ENCODE measurements at regions not wholly inside any gene's neighbourhood (a gene's known extent, or its start where the extent isn't known, plus 50 kb on each side); places are given as distances from the start of the nearest gene placed in this dataset.

- CTCF ChIA-PET = no interaction called here
Observed at GRCh38 chr3:67712259-67712658, 57.8 kb upstream of the SUCLG2 start.

GRCh38 chr3:67710396-67710795 lies 56.0 kb upstream of the SUCLG2 start:
- H3K27ac ChIP-seq (ENCODE audit: insufficient read depth, low read depth, low read length) = no peak overlapping the region
- BruUV-seq (replicated peaks) = no TSS peak
- no peaks in the 10 kb centered on the region for H3K9me1 ChIP-seq (replicated peaks; ENCODE audit: control insufficient read depth, extremely low read depth, insufficient read depth, low read length)
- H4K20me1 ChIP-seq (replicated peaks; ENCODE audit: control insufficient read depth, extremely low read depth, insufficient read depth, low read length) = no peaks in the 10 kb centered on the region
- no peak overlapping the region for H3K9ac ChIP-seq (replicated peaks; ENCODE audit: extremely low read depth, insufficient read depth, low read length)
- H2AFZ ChIP-seq (ENCODE audit: low read depth, low read length) = no peak overlapping the region
- dilution Hi-C loops (cut with MboI; ENCODE audit: extremely low pct_ligation_motif_present, low sequenced_read_pairs) (no loop called here), intact Hi-C loops (cut with micrococcal nuclease) (loop anchor here (10.0 kb wide), 1 partner anchor 326 kb away; no protein-coding TSS in a partner anchor)
- no peak overlapping the region for H3K4me3 ChIP-seq (replicated peaks in 1 of 3; ENCODE audit: insufficient read depth in 1 of 3, low read depth in 1 of 3, low read length in 3 of 3)
- no peak for FAIRE-seq
- ChIA-PET CTCF (interaction anchor here (0.6 to 1.6 kb wide), 3 partner anchors 25 to 597 kb away, joined by 3 read pairs; no protein-coding TSS in a partner anchor), POLR2A (no interaction called here)
- H3K36me3 ChIP-seq (ENCODE audit: control insufficient read depth in 2 of 2, extremely low read depth in 1 of 2, insufficient read depth in 2 of 2, low read length in 2 of 2) = no peaks in the 10 kb centered on the region
- no peaks in the 10 kb centered on the region for H3K9me3 ChIP-seq (replicated peaks; ENCODE audit: control insufficient read depth, insufficient read depth, low read length)
- H3K4me2 ChIP-seq (ENCODE audit: insufficient read depth, low read length) = no peak overlapping the region
- H3K27me3 ChIP-seq (ENCODE audit: control insufficient read depth in 2 of 2, insufficient read depth in 2 of 2, low read length in 2 of 2) = peaks cover 0 to 2% of the 10 kb centered on the region in 2 experiments
- H3K4me1 ChIP-seq (ENCODE audit: control insufficient read depth, extremely low read depth, insufficient read depth, low read length) = no peaks in the 10 kb centered on the region
- H3K79me2 ChIP-seq (ENCODE audit: control insufficient read depth, insufficient read depth, low read length) = no peaks in the 10 kb centered on the region
- TF ChIP-seq EZH2 (IDR thresholded peaks at IDR 0.05; ENCODE audit: borderline replicate concordance, low read depth, low read length, severe bottlenecking) (no peak), FOS (IDR thresholded peaks at IDR 0.05; ENCODE audit: borderline replicate concordance, insufficient read depth, low read length) (no peak), MAX (IDR thresholded peaks at IDR 0.05; ENCODE audit: insufficient read depth, insufficient read length) (no peak), JUN (IDR thresholded peaks at IDR 0.05; ENCODE audit: borderline replicate concordance, insufficient read depth, insufficient read length, low read depth) (no peak), GATA2 (IDR thresholded peaks at IDR 0.05; ENCODE audit: insufficient read depth, insufficient read length, low read depth, low read length) (no peak), MYC (IDR thresholded peaks at IDR 0.05; ENCODE audit: low read depth, low read length) (no peak), POLR2AphosphoS5 (IDR thresholded peaks at IDR 0.05; ENCODE audit: insufficient read depth, low read depth, low read length) (no peak), POLR2A (IDR thresholded peaks at IDR 0.05; ENCODE audit: low read depth, low read length) (no peak)
- DNase-seq (ENCODE audit: low read depth, low spot score) = no peak

More at GRCh38 chr3:67712259-67712658, 57.8 kb upstream of the SUCLG2 start:
- no TSS peak for BruUV-seq (replicated peaks)
- DNase-seq (ENCODE audit: low read depth, low spot score) (no peak), FAIRE-seq (no peak)
- TF ChIP-seq JUN (IDR thresholded peaks at IDR 0.05; ENCODE audit: borderline replicate concordance, insufficient read depth, insufficient read length, low read depth) (no peak), MAX (IDR thresholded peaks at IDR 0.05; ENCODE audit: insufficient read depth, insufficient read length) (no peak), FOS (IDR thresholded peaks at IDR 0.05; ENCODE audit: borderline replicate concordance, insufficient read depth, low read length) (no peak), MYC (IDR thresholded peaks at IDR 0.05; ENCODE audit: low read depth, low read length) (no peak), POLR2AphosphoS5 (IDR thresholded peaks at IDR 0.05; ENCODE audit: insufficient read depth, low read depth, low read length) (no peak), POLR2A (IDR thresholded peaks at IDR 0.05; ENCODE audit: low read depth, low read length) (no peak), GATA2 (IDR thresholded peaks at IDR 0.05; ENCODE audit: insufficient read depth, insufficient read length, low read depth, low read length) (no peak)
- no peaks in the 10 kb centered on the region for H3K79me2 ChIP-seq (ENCODE audit: control insufficient read depth, insufficient read depth, low read length)
- no peak overlapping the region for H3K4me3 ChIP-seq (replicated peaks in 1 of 3; ENCODE audit: insufficient read depth in 1 of 3, low read depth in 1 of 3, low read length in 3 of 3)
- dilution Hi-C loops (cut with MboI; ENCODE audit: extremely low pct_ligation_motif_present, low sequenced_read_pairs) = no loop called here
- H3K4me2 ChIP-seq (ENCODE audit: insufficient read depth, low read length) = no peak overlapping the region
- H2AFZ ChIP-seq (ENCODE audit: low read depth, low read length) = no peak overlapping the region
- no peaks in the 10 kb centered on the region for H3K36me3 ChIP-seq (ENCODE audit: control insufficient read depth in 2 of 2, extremely low read depth in 1 of 2, insufficient read depth in 2 of 2, low read length in 2 of 2)
- POLR2A ChIA-PET = no interaction called here
- no peak overlapping the region for H3K9ac ChIP-seq (replicated peaks; ENCODE audit: extremely low read depth, insufficient read depth, low read length)
- no peaks in the 10 kb centered on the region for H3K9me3 ChIP-seq (replicated peaks; ENCODE audit: control insufficient read depth, insufficient read depth, low read length)
- intact Hi-C loops (cut with micrococcal nuclease) = loop anchor here (10.0 kb wide), 1 partner anchor 327 kb away; no protein-coding TSS in a partner anchor
- H3K27ac ChIP-seq (ENCODE audit: insufficient read depth, low read depth, low read length) = no peak overlapping the region
- no peaks in the 10 kb centered on the region for H3K27me3 ChIP-seq (ENCODE audit: control insufficient read depth in 2 of 2, insufficient read depth in 2 of 2, low read length in 2 of 2)
- H3K9me1 ChIP-seq (replicated peaks; ENCODE audit: control insufficient read depth, extremely low read depth, insufficient read depth, low read length) = no peaks in the 10 kb centered on the region
- H4K20me1 ChIP-seq (replicated peaks; ENCODE audit: control insufficient read depth, extremely low read depth, insufficient read depth, low read length) = no peaks in the 10 kb centered on the region
- H3K4me1 ChIP-seq (ENCODE audit: control insufficient read depth, extremely low read depth, insufficient read depth, low read length) = no peaks in the 10 kb centered on the region

All from endothelial cell of umbilical vein (primary cell).